ENCODE measurements at regions not wholly inside any gene's neighbourhood (a gene's known extent, or its start where the extent isn't known, plus 50 kb on each side); places are given as distances from the start of the nearest gene placed in this dataset.

- Histone ChIP-seq H3K27me3 (ENCODE audit: insufficient read depth, insufficient read length) (no peaks in the 10 kb centered on the region), H3K9me3 (ENCODE audit: insufficient read depth, low read length) (peaks cover 10% of the 10 kb centered on the region; the same call in 1 of the 2 replicates), H3K36me3 (ENCODE audit: insufficient read depth, insufficient read length, low read length) (no peaks in the 10 kb centered on the region), H3K4me3 (ENCODE audit: insufficient read length, low read depth) (no peak overlapping the region), H3K9ac (ENCODE audit: insufficient read length, low read depth) (no peak overlapping the region), H3K4me1 (ENCODE audit: insufficient read depth, insufficient read length) (no peaks in the 10 kb centered on the region)
- TF ChIP-seq ZNF274 (IDR thresholded peaks at IDR 0.05; ENCODE audit: low read depth, low read length) (no peak), SUZ12 (IDR thresholded peaks at IDR 0.05; ENCODE audit: extremely low read depth, insufficient read depth, insufficient read length) (no peak), YY1 (IDR thresholded peaks at IDR 0.05; ENCODE audit: insufficient read depth, insufficient read length) (no peak)
- DNase-seq (ENCODE audit: low read depth, low spot score), result no peak
Observed at GRCh38 chr17:65334406-65334805, 197.2 kb downstream of the RGS9 start.

- Histone ChIP-seq H3K4me1 (ENCODE audit: insufficient read depth, insufficient read length) (no peaks in the 10 kb centered on the region), H3K27me3 (ENCODE audit: insufficient read depth, insufficient read length) (no peaks in the 10 kb centered on the region), H3K36me3 (ENCODE audit: insufficient read depth, insufficient read length, low read length) (no peaks in the 10 kb centered on the region), H3K9me3 (ENCODE audit: insufficient read depth, low read length) (no peaks in the 10 kb centered on the region), H3K9ac (ENCODE audit: insufficient read length, low read depth) (no peak overlapping the region), H3K4me3 (ENCODE audit: insufficient read length, low read depth) (no peak overlapping the region)
- no peak for TF ChIP-seq YY1 (IDR thresholded peaks at IDR 0.05; ENCODE audit: insufficient read depth, insufficient read length)
- no peak for TF ChIP-seq ZNF274 (IDR thresholded peaks at IDR 0.05; ENCODE audit: low read depth, low read length)
- no peak for TF ChIP-seq SUZ12 (IDR thresholded peaks at IDR 0.05; ENCODE audit: extremely low read depth, insufficient read depth, insufficient read length)
- DNase-seq (ENCODE audit: low read depth, low spot score), result no peak
Observed at GRCh38 chr17:65332779-65333178, 195.6 kb downstream of the RGS9 start.

DNA sequence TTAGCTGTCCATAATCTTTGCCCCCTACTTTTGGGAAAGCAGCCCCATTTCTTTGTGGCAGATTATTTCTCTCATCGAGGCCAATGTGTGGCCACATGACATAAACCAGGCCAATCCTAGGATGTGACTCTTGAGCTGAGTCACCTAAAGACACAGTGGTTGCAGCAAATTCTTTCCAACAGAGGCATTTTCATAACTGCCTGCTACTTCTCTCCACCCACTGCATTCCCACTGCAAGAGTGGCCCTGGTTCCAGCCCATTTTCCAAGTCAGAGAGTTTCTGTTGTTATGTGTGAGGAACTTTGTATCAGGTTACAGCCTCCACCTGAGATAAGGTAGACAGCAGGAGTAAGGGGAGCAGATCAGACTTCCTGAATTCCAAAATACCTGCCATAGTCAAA lies 195.2 kb downstream of the RGS9 start:
- Histone ChIP-seq H3K36me3 (ENCODE audit: insufficient read depth, insufficient read length, low read length) (no peaks in the 10 kb centered on the region), H3K27me3 (ENCODE audit: insufficient read depth, insufficient read length) (no peaks in the 10 kb centered on the region), H3K4me1 (ENCODE audit: insufficient read depth, insufficient read length) (no peaks in the 10 kb centered on the region), H3K9me3 (ENCODE audit: insufficient read depth, low read length) (no peaks in the 10 kb centered on the region), H3K4me3 (ENCODE audit: insufficient read length, low read depth) (no peak overlapping the region), H3K9ac (ENCODE audit: insufficient read length, low read depth) (no peak overlapping the region)
- TF ChIP-seq YY1 (IDR thresholded peaks at IDR 0.05; ENCODE audit: insufficient read depth, insufficient read length) (no peak), ZNF274 (IDR thresholded peaks at IDR 0.05; ENCODE audit: low read depth, low read length) (no peak), SUZ12 (IDR thresholded peaks at IDR 0.05; ENCODE audit: extremely low read depth, insufficient read depth, insufficient read length) (no peak)
- DNase-seq (ENCODE audit: low read depth, low spot score), result no peak

- Histone ChIP-seq H3K9ac (ENCODE audit: insufficient read length, low read depth) (no peak overlapping the region), H3K9me3 (ENCODE audit: insufficient read depth, low read length) (no peaks in the 10 kb centered on the region), H3K27me3 (ENCODE audit: insufficient read depth, insufficient read length) (no peaks in the 10 kb centered on the region), H3K36me3 (ENCODE audit: insufficient read depth, insufficient read length, low read length) (no peaks in the 10 kb centered on the region), H3K4me1 (ENCODE audit: insufficient read depth, insufficient read length) (no peaks in the 10 kb centered on the region), H3K4me3 (ENCODE audit: insufficient read length, low read depth) (no peak overlapping the region)
- TF ChIP-seq YY1 (IDR thresholded peaks at IDR 0.05; ENCODE audit: insufficient read depth, insufficient read length) (no peak), ZNF274 (IDR thresholded peaks at IDR 0.05; ENCODE audit: low read depth, low read length) (no peak), SUZ12 (IDR thresholded peaks at IDR 0.05; ENCODE audit: extremely low read depth, insufficient read depth, insufficient read length) (no peak)
- DNase-seq (ENCODE audit: low read depth, low spot score), result no peak
Observed at GRCh38 chr17:65328567-65328966, 191.4 kb downstream of the RGS9 start.

DNA sequence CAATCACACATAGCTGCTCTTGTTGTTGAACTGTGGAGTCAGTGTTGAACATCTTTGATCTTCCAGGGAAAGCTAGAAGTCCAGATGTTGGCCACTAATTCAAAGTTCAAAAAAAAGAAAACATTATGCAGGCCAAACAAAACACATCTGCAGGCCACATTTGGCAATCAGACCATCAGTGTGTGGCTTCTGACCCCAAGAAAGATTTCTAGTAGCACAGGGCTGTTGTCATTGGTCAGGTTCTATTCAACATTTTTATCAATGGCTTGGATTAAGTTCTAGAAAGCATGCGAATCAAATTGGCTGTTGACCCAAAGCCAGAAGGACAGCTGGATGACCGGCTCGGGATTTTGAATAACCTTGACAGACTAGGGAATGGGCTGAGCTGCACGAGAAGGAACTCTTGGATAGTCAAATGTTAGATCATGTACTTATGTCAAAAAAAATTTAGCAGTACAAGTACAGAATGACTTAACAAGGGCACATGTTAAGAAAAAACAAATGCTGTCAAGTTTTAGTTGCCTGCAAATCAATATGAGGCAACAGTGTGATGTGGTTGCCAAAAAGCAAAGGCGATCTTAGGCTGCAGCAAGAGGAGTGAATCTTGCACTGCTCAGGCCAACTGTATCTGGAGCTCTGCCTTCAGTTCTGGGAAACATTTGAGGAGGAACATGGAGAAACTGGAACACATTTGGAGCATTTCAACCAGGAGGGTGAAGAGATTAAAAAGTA lies 187.6 kb downstream of the RGS9 start:
- Histone ChIP-seq H3K27me3 (ENCODE audit: insufficient read depth, insufficient read length) (no peaks in the 10 kb centered on the region), H3K9me3 (ENCODE audit: insufficient read depth, low read length) (no peaks in the 10 kb centered on the region), H3K4me1 (ENCODE audit: insufficient read depth, insufficient read length) (no peaks in the 10 kb centered on the region), H3K9ac (ENCODE audit: insufficient read length, low read depth) (no peak overlapping the region), H3K4me3 (ENCODE audit: insufficient read length, low read depth) (no peak overlapping the region), H3K36me3 (ENCODE audit: insufficient read depth, insufficient read length, low read length) (no peaks in the 10 kb centered on the region)
- no peak for DNase-seq (ENCODE audit: low read depth, low spot score)
- TF ChIP-seq SUZ12 (IDR thresholded peaks at IDR 0.05; ENCODE audit: extremely low read depth, insufficient read depth, insufficient read length), result no peak

GRCh38 chr17:65323049-65323448 lies 185.9 kb downstream of the RGS9 start:
- Histone ChIP-seq H3K27me3 (ENCODE audit: insufficient read depth, insufficient read length) (no peaks in the 10 kb centered on the region), H3K36me3 (ENCODE audit: insufficient read depth, insufficient read length, low read length) (no peaks in the 10 kb centered on the region), H3K4me1 (ENCODE audit: insufficient read depth, insufficient read length) (no peaks in the 10 kb centered on the region), H3K9ac (ENCODE audit: insufficient read length, low read depth) (no peak overlapping the region), H3K4me3 (ENCODE audit: insufficient read length, low read depth) (no peak overlapping the region), H3K9me3 (ENCODE audit: insufficient read depth, low read length) (no peaks in the 10 kb centered on the region)
- TF ChIP-seq YY1 (IDR thresholded peaks at IDR 0.05; ENCODE audit: insufficient read depth, insufficient read length) (no peak), ZNF274 (IDR thresholded peaks at IDR 0.05; ENCODE audit: low read depth, low read length) (no peak), SUZ12 (IDR thresholded peaks at IDR 0.05; ENCODE audit: extremely low read depth, insufficient read depth, insufficient read length) (no peak)
- no peak for DNase-seq (ENCODE audit: low read depth, low spot score)

DNA sequence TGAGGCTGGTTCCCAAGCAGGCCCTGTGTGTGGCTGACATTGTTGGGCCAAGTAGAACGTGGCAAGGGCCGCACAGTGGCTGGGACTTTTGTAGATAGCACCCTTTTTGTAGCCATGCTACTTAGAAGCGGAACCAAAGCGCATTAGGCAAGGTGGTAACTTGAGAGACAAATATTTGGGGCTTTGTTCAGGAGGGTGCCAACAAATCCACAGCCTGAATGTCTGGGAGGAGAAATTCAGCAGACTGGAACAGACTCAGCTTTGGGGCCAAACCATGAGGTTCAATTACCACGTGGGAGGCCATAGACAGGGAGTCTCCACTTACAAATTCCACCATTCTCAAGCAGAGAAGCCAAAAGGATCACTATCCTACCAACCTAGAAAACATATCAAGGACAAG lies 183.7 kb downstream of the RGS9 start:
- Histone ChIP-seq H3K9ac (ENCODE audit: insufficient read length, low read depth) (no peak overlapping the region), H3K4me1 (ENCODE audit: insufficient read depth, insufficient read length) (no peaks in the 10 kb centered on the region), H3K27me3 (ENCODE audit: insufficient read depth, insufficient read length) (no peaks in the 10 kb centered on the region), H3K9me3 (ENCODE audit: insufficient read depth, low read length) (no peaks in the 10 kb centered on the region), H3K36me3 (ENCODE audit: insufficient read depth, insufficient read length, low read length) (no peaks in the 10 kb centered on the region), H3K4me3 (ENCODE audit: insufficient read length, low read depth) (no peak overlapping the region)
- DNase-seq (ENCODE audit: low read depth, low spot score), result no peak
- TF ChIP-seq YY1 (IDR thresholded peaks at IDR 0.05; ENCODE audit: insufficient read depth, insufficient read length) (no peak), SUZ12 (IDR thresholded peaks at IDR 0.05; ENCODE audit: extremely low read depth, insufficient read depth, insufficient read length) (no peak), ZNF274 (IDR thresholded peaks at IDR 0.05; ENCODE audit: low read depth, low read length) (no peak)
